GM18907 (cell line): ENCODE measurements at regions not wholly inside any gene's neighbourhood (a gene's known extent, or its start where the extent isn't known, plus 50 kb on each side); places are given as distances from the start of the nearest gene placed in this dataset.

Source experiments
- ATAC-seq: cut with Tn5 transposase; IDR thresholded peaks from one replicate; pipeline ENCODE4 v1.9.1; 2021; ENCODE audit warnings: mild to moderate bottlenecking, moderate library complexity; ENCODE audit not compliant: unreplicated experiment

- ATAC-seq: no peak
Observed at GRCh38 chr2:20539776-20540586, 93.1 kb downstream of the RHOB start.

DNA sequence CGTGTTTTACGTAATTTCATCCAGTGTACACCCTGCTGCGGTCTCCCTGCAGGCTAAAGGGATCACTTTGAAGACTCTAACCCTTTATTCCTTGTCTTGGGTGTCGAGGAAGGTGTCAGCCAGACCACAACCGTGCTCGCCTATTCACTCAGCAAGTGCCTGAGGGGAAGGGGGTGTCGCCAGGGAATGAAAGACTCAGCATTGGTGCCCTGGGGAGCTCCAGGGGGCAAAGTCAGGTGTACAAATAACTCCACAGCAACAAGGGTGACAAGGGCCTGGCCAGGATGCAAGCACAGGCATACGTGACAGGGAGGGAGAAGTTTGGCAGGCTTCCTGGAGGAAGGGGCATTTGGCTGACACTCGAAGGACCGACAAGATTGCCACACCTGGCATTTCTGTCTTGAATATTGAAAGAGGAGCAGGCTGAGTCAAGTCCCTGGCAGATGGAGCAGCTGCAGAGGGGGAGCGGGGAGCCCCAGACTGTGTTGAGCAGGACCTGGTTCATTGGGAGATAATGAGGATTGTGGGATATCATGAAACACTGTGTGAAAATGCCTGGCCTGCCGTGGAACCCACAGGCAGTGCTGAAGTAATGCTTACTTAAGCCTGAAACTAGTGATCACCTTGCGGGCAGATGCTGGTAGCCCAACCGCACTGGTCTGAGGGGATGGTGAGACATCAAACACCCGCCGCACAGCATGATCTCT lies 93.9 kb downstream of the RHOB start:
- no peak for ATAC-seq

- ATAC-seq: no peak
Observed at GRCh38 chr2:20541294-20541640, 94.4 kb downstream of the RHOB start.

DNA sequence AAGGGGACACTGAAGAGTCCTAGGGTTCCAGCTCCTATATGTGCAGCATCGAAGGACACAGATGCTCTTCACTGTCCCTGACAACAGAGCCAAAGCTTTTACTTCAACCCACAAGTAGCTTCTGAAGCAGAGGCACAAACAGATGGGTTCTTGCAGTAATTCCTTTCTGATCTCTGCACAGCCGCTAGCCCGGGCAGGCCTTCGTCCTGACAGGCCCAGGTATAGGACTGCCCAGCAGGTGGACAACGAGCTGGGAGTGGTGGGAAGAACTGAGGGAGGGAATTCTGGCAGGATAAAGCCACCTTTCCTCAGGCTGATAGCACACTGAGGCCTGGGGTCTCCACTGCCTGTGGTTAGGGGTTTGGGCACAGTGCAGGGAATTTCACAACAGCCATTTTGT lies 94.8 kb downstream of the RHOB start:
- no peak for ATAC-seq

- ATAC-seq: no peak
Observed at GRCh38 chr2:20542269-20542668, 95.4 kb downstream of the RHOB start.

- no peak for ATAC-seq
Observed at GRCh38 chr2:20542746-20543468, 96.0 kb downstream of the RHOB start.

DNA sequence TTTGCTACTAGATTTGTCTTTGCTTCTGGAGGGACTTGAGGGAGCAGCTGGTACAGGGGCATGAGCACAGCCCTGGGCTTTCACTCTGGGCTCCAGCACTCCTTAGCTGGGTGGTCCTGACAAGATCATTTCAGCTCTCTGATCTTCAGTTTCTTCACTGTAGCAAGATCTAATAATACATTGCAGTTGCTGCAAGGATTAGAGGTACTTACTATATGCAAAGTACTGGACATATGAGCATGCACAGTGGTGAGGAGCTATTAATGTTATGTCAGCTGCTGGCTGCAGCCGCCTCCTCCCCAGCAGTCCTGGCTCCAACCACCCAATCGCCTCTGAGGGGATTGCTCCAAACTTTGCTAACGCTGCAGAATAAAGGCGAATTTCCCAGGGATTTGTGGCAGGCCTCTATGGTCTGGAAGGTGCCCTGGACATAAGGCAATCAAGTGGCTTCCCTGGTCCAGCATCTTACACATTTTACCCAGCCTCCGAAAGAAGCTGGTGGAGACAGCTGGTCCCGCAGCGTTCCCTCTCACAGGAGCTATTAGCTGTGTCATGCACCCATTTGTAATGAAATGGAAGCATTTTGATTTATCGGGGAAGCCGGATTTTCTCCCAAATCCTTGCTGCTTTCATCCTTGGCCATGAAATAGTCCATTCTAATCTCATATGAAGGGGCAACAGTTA lies 96.7 kb downstream of the RHOB start:
- no peak for ATAC-seq

DNA sequence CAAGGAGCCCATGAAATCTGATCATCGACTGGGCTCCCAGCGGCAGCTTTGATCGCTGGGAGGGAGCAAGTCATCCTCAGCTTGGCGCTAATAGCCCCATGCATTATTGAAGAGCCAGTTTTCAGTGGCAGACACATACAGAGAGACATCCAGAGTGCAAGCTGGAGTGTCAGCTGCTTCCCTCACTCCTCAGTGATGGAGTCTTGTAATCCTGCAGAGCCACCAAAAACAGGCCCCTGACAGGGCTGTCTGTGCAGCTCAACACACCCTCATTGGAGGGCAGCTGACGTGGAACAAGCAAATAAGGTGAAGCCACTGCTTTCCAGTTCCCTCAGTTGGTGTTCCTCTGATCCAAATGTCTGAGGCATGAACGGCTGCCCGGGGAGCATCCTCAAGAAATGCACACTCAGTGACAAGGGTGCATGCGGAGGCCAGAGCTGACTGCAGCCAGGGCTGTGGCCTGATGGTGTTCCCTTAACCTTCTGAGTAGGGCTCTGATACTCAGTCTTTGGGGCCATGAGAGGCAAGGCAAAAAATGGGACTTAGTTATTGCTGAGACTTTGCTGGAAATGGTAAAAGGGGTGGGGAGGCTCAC lies 97.4 kb downstream of the RHOB start:
- ATAC-seq: no peak

DNA sequence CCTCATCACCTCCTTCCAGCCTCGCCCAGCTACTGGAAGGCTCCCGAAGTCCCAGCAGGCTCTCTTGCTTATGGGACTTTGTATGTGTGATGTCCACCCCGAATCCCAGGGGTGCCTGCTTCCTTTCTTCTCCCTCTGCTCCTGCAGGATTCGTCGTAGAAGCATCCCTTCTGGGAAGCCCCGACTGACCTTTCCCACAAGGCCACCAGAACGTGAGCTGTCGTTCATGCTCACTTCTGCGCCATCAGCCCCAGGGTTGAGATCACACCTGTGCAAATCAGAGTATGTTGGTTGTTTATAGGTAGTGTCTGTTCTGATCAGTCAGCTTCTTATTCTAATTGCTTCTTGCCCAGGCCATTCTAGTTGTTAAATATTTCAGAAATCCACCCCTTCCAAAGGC lies 101.8 kb downstream of the HS1BP3 start:
- no peak for ATAC-seq

- no peak for ATAC-seq
Observed at GRCh38 chr2:20549691-20550348, 101.1 kb downstream of the HS1BP3 start.

GRCh38 chr2:20551260-20551944 lies 99.5 kb downstream of the HS1BP3 start:
- ATAC-seq: no peak

DNA sequence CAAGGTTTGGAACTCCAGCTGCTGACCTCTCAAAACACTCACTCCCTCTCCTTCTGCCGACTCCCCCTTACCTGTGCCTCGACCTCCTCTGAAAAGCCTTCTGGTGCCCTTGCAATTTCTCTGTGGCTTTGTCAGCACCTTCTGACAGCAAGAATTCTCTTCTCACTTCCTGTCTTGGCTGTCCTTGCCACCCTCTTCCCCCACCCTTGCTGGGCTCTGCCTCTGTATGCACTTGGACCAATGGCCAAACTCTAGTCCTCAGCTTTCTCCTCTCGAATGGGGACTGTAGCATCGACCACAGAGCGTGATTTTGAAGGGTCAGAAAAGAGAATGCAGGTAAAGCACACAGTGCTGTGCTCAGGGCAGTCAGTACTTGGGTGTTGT lies 99.0 kb downstream of the HS1BP3 start:
- no peak for ATAC-seq

GRCh38 chr2:20552847-20553246 lies 98.1 kb downstream of the HS1BP3 start:
- no peak for ATAC-seq

DNA sequence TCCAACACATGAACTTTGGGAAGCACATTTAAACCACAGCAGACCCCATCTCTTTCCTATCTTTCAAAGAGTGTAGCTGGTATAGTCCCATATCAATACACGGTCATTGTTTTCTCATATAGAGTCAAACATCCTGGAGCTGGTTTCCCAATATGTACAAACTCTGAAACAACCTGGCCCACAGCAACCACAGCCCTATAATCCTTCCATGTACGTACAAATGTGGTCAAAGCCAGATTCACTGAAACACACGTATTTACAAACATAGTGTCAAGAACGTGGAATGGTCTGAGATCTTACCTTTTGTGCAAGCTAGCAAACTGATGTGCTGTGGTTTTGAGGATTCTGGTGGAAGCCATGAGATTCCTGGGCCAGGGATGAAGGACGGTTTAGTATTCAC lies 97.3 kb downstream of the HS1BP3 start:
- no peak for ATAC-seq

DNA sequence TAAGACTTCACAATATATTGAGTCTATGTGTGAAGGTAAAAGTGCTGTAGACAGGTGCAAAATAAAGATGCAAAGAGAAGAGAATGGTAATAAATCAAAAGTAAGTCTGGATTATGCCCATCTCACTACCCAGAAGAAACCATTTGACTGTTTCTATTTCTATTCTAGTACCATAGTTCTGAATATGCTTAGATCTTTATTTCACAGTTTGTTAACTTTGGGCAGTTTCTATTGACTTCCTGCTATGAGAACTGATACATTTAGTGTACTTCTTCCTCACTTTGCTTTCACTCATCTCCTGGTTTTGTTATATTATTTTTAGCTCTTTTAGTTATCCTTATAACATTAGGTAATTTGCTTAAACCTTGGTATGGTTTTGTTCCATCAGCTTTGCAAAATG lies 94.9 kb downstream of the HS1BP3 start:
- no peak for ATAC-seq

DNA sequence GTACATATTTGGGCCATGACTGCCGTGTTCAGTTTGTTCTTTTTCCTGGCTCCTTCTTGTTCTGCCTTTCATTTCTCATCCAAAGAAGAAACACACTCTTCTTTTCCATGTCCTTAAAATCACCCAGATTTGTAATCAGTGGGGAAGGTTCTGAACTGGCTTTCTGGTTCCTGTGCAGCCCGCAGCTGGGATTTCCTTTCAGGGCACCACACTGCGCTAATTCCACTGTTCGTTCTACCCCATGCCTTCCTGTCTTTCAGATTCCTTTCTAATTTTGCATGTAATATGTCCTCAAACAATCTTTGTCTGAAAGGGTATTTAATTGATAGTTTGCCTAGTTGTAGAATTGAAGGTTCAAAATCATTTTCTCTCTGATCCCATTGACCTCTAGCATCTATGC lies 94.1 kb downstream of the HS1BP3 start:
- ATAC-seq: no peak

DNA sequence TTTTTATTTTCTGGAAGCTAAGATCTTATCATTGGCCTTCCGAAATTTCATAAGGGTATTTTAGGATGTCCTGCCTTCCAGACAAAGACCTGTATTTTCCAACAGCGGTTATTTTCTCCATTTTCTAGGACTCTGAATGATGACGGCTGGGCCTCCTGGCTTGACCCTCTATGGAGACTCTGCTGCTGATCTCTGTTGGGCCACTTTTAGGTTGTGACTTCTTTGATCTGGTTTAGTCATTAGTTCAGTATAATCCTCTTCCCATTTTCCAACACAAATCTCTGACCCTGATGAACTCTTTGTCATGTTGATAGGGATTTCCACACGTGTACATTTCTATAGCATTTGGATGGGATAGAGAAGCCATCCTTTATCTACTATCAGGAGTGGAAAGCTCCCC lies 93.7 kb downstream of the HS1BP3 start:
- ATAC-seq: no peak

- no peak for ATAC-seq
Observed at GRCh38 chr2:20557635-20558034, 93.3 kb downstream of the HS1BP3 start.

GRCh38 chr2:20558391-20559150 lies 92.3 kb downstream of the HS1BP3 start:
- ATAC-seq: no peak
